ENCODE measurements at regions not wholly inside any gene's neighbourhood (a gene's known extent, or its start where the extent isn't known, plus 50 kb on each side); places are given as distances from the start of the nearest gene placed in this dataset.

DNA sequence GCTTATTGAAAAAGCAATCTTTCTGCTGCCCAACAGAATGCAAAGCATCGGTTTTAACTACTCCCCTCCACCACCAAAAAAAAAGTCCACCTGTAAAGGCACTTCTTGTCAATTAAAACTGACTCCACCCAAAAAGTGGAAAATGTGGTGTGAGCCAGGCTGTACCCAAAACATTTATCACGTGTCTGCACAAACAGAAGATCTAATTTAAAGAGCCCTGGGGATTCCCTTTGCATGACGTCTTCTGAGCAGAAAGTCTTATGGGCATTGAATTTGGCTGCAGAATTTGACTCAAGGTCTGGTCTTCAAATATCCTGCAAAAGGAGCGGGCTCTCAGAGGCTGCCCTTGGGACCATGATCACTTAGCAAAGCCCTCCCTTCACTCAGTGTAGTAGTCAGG, 358.3 kb upstream of the KLHL29 start:
- DNase-seq (ENCODE audit: low read depth), result no peak
- TF ChIP-seq, protein P1, sequence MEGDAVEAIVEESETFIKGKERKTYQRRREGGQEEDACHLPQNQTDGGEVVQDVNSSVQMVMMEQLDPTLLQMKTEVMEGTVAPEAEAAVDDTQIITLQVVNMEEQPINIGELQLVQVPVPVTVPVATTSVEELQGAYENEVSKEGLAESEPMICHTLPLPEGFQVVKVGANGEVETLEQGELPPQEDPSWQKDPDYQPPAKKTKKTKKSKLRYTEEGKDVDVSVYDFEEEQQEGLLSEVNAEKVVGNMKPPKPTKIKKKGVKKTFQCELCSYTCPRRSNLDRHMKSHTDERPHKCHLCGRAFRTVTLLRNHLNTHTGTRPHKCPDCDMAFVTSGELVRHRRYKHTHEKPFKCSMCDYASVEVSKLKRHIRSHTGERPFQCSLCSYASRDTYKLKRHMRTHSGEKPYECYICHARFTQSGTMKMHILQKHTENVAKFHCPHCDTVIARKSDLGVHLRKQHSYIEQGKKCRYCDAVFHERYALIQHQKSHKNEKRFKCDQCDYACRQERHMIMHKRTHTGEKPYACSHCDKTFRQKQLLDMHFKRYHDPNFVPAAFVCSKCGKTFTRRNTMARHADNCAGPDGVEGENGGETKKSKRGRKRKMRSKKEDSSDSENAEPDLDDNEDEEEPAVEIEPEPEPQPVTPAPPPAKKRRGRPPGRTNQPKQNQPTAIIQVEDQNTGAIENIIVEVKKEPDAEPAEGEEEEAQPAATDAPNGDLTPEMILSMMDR (IDR thresholded peaks at IDR 0.05; ENCODE audit: insufficient read depth, low read length), result no peak
- H3K4me3 ChIP-seq (ENCODE audit: low read depth, low read length), result no peak overlapping the region

DNA sequence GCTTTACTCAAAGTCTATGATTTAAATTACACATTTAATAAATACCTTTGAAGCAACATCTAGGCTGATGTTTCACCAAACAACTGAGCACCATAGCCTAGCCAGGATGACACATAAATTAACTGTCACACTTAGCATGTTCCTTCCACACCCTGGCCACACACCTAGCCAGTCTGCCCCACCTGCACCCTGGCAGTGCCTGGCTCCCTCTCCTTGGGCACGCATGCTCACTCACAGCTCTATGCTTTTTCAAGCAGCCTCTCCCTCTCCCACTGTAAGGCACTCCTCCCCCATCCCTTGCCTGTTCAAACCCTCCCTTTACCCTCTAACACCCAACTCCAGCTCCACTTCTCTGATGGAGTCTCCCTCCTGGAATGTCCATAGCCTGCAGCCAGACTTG, 357.6 kb upstream of the KLHL29 start:
- DNase-seq (ENCODE audit: low read depth), result no peak
- TF ChIP-seq, protein P1 (IDR thresholded peaks at IDR 0.05; ENCODE audit: insufficient read depth, low read length), result no peak
- H3K4me3 ChIP-seq (ENCODE audit: low read depth, low read length), result no peak overlapping the region

DNA sequence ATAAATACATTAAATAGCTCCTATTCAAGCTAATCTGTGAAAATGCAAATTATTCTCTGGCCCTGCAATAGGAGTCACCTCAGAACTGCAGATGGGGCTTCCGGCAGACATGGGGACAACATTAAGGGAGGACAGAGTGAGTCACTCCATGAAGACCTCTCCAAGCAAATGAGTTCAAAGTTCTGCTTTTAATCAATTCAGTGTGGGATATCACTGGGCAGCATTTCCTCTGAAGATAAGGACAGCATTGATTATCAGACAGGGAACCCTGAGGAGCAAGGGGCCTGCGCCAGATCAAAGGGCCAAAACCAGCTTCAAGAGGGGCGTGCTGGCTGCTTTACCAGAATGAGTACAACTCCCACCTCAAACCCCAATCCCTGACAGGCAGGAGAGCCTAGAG, 356.9 kb upstream of the KLHL29 start:
- TF ChIP-seq, protein P1 (IDR thresholded peaks at IDR 0.05; ENCODE audit: insufficient read depth, low read length), result no peak
- no peak overlapping the region for H3K4me3 ChIP-seq (ENCODE audit: low read depth, low read length)
- DNase-seq (ENCODE audit: low read depth), result no peak

DNA sequence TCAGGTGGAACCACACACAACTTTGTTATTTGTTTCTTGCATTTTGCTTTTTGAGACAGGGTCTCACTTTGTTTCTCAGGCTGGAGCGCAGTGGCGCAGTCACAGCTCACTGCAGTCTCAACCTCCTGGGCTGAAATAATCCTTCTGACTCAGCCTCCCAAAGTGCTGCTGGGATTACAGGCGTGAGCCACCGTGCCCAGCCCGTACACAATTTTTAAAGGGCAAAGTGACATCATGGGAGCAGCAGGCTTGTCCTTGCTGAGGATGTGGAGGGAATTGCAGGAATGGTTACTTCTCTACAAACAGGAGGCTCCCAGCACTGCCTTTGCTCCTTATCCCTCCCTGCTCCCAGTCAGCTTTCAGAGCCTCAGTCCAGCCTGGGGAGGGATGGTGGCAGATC, 355.9 kb upstream of the KLHL29 start:
- H3K4me3 ChIP-seq (ENCODE audit: low read depth, low read length), result no peak overlapping the region
- DNase-seq (ENCODE audit: low read depth), result no peak
- TF ChIP-seq, protein P1 (IDR thresholded peaks at IDR 0.05; ENCODE audit: insufficient read depth, low read length), result no peak

DNA sequence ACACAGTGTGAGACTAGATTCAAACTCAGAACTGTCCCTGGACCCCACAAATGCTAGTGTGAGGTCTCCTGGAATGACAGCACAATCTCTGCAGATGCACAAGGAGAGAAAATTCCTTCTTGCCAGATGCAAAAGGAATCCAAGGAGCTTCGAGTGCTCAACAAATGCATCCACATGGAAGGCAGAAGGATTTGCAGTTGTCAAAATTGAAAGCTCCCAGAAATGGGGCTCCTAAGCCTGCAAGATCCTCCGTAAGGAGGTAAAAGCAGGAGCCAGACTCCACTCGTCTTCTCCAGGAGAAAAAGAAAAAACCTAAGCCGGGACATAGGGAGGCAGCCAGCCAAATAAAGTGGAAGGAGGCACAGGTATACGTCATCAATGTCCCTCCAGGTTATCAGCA, 355.0 kb upstream of the KLHL29 start:
- DNase-seq (ENCODE audit: low read depth), result no peak
- TF ChIP-seq, protein P1 (IDR thresholded peaks at IDR 0.05; ENCODE audit: insufficient read depth, low read length), result no peak
- H3K4me3 ChIP-seq (ENCODE audit: low read depth, low read length), result no peak overlapping the region

DNA sequence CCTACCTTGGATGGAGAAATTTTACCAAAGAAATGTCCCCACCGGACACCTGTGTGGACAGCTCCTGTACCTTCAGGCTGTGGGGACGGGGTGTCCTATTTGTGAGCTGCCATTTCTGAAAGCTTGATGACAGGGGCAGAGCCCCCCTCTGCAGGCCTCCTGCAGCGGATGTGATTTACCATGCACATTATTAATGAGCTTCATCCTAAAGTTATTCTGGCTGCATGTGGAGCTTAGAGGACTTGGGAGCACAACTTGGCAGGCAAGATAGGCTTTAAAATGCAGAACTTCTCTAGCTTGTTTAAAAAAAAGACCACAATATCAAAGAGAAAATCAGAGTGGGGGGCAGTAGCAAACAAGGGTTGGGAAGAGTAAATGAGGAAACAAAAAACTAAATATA, 350.0 kb upstream of the KLHL29 start:
- H3K4me3 ChIP-seq (ENCODE audit: low read depth, low read length), result no peak overlapping the region
- no peak for DNase-seq (ENCODE audit: low read depth)
- TF ChIP-seq, protein P1 (IDR thresholded peaks at IDR 0.05; ENCODE audit: insufficient read depth, low read length), result no peak

DNA sequence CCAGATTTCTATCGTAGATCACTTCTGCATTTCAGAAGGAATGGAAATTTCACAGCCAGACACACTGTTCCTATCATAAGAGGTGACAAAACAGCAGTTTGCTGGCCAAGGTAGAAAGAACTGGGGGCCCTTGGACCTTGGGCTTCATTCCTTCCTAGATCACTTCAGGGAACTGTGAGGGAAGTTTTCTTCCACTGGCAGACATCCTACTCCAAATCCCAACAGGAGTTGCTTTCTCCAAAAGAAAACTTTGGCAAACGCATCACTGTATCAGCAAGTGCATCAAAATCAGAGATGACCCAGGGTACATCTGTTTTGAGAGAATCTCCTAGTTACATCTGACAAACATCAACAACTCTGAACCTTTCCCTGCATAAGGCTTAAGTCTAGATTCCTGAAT, 348.4 kb upstream of the KLHL29 start:
- TF ChIP-seq, protein P1 (IDR thresholded peaks at IDR 0.05; ENCODE audit: insufficient read depth, low read length), result no peak
- no peak overlapping the region for H3K4me3 ChIP-seq (ENCODE audit: low read depth, low read length)
- DNase-seq (ENCODE audit: low read depth), result no peak

Data from fibroblast of the aortic adventitia (primary cell).